NCI-H524 treated with DMSO at 0.1 percent for 48 hours (cell line): ENCODE measurements at regions not wholly inside any gene's neighbourhood (a gene's known extent, or its start where the extent isn't known, plus 50 kb on each side); places are given as distances from the start of the nearest gene placed in this dataset.
"Not testable (repeated sequence)": the region's sequence is repeated elsewhere in the genome, so short reads cannot be mapped to it uniquely, and the experiment has no call there.

ENCODE experiments used
- DNase-seq: peaks from one replicate; lab custom pipeline; 2025; lab: John Stamatoyannopoulos, UW

- DNase-seq = no peak
Observed at GRCh38 chr6:126811321-126811720, 307.1 kb upstream of the RSPO3 start.

- DNase-seq = no peak
Observed at GRCh38 chr6:126812010-126812409, 306.5 kb upstream of the RSPO3 start.

DNA sequence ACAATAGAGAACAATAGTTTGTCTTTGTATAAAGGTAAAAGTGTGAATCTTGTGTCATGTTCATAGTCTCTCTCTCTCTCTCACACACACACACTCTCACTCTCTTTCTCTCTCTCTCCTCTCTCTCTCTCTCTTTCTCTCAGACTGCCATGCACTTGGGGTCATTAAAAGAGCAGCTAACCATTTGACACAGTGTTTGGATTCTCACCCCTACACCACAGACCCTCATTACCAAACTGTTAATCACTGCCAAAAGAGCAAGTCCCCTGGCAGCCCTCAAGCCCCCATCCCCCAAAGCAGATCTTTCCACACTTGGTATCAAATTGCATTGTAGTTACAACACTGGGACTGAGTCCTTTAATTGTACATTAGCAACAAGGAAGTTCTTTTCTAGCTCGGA lies 305.8 kb upstream of the RSPO3 start:
- DNase-seq = no peak

- DNase-seq = no peak
Observed at GRCh38 chr6:126820634-126821033, 297.8 kb upstream of the RSPO3 start.

GRCh38 chr6:126821706-126822105 lies 296.8 kb upstream of the RSPO3 start:
- no peak for DNase-seq

DNA sequence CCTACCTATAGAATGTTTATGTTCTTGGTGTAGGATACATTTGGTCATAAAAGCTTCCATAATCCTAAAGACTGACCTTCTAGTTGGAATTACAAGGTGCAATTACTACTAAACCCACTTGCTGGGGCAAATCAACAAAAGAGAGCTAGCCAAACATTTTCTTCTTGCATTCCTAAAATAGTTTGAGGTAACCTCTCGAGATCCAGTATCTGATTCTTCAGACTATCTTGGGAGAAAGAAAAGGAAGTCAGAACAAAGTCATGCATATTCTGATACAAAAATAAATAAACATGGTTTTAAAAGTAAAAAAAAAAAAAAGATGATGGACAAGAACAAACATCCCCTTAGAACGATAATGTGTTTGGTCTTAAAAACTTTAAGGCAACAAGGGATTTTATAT lies 294.2 kb upstream of the RSPO3 start:
- DNase-seq = no peak

- DNase-seq = no peak
Observed at GRCh38 chr6:126824815-126825214, 293.7 kb upstream of the RSPO3 start.

GRCh38 chr6:126826166-126826714 lies 292.2 kb upstream of the RSPO3 start:
- DNase-seq = no peak

DNA sequence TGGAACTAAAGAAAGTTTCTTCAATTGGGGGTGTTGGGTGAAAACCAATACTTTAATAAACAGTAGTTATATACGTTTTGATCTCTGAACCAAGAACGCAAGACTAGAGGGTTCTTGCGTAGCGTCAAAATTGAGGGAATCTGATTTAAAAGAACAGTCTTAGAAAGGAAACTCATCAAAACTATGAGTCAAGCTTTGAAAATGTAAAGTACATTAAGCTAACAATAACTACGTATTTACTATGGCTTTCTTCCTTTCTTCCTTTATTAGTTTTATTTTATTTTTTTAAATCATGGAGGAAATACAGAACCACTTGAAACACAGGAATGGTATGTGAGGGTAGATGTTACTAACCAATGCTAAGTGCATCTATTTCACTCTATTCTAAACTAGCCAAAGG lies 287.0 kb upstream of the RSPO3 start:
- DNase-seq = no peak

DNA sequence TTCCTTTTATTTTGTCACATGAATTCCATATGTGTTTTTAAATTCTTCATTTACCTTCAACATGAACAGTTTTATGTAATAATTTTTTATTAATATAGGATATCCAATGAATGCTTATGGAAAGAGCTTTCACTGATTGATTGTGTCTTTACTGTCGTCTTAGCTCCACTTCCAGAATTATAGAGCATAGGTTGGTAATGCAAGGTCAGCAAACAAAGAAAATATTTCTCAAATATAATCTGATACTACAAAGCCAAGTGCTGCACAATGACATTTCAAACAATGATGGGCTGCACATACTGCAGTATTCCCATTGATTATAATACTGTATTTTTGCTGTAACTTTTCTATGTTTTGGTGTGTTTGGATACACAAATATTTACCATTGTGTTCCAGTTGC lies 275.7 kb upstream of the RSPO3 start:
- DNase-seq = no peak

GRCh38 chr6:126848119-126848518 lies 270.4 kb upstream of the RSPO3 start:
- no peak for DNase-seq

- no peak for DNase-seq
Observed at GRCh38 chr6:126867641-126868040, 250.8 kb upstream of the RSPO3 start.

DNA sequence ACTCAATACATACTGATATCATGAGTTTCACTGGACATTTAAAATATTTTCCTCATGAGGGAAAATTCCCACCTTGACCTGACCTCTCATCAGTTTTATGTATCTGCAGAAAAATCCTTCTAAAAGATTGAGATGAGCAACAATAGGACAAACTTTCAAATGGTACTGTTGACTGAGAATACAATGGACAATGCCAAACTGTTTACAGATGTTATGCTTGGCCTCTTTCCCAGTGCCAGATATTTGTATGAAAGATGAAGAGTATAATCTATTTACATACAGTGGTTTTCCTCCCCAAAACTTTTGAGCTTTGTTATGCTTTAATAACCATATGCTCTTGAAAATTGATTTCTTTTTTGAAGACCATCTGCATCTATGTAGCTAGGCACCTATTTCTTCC lies 245.1 kb upstream of the RSPO3 start:
- no peak for DNase-seq

- no peak for DNase-seq
Observed at GRCh38 chr6:126873791-126874190, 244.7 kb upstream of the RSPO3 start.

DNA sequence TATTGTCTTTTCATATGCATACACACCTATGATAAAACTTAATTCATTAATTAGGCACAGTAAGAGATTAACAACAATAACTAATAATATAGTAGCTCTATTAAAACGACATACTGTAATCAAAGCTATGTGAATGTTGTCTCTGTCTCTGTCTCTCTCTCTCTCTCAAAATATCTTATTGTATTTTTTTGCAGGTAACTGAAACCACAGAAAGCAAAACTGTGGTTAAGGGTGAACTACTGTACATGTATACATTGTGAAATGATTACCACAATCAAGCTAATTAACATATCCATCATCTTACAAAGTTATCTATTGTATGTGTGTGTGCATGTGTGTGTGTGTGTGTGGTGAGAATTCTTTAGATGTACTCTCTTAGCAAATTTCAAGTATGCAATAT lies 242.0 kb upstream of the RSPO3 start:
- no peak for DNase-seq

DNA sequence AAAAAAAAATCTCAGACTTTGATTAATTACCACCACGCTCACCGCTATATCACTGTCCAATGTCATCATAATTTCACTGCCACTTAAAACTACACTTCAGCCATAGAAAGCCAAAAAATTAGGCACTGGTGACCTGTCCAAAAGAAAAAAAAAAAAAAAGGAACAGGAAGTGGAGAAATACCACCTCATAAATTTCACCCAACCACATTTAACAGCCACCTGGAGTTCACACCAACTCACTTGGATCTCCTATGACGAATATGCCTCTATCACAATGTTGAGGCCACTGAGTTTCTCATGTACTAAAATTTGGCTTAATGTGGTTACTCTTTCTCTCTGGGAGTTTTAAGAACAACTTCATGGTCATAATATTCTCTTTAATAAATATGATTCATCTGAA lies 237.5 kb upstream of the RSPO3 start:
- DNase-seq = no peak

DNA sequence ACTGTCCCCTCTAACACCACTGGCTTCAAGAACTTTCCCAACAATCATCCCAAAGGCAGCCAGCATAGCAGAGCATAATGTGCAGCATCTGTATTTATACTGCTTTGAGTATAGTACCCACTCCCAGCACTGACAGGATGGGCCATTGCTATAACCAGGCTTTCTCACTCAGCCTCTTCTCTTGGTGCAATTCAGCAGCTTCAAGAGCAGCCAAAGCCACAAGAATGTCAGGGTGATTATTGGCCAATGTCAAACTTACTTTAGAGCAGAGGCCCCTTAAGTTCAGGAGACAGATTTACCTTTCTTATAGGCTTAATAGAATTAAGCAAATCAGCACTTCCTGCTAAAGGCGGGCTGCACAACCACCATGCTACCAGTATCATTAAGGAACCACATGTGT lies 232.4 kb upstream of the RSPO3 start:
- no peak for DNase-seq

DNA sequence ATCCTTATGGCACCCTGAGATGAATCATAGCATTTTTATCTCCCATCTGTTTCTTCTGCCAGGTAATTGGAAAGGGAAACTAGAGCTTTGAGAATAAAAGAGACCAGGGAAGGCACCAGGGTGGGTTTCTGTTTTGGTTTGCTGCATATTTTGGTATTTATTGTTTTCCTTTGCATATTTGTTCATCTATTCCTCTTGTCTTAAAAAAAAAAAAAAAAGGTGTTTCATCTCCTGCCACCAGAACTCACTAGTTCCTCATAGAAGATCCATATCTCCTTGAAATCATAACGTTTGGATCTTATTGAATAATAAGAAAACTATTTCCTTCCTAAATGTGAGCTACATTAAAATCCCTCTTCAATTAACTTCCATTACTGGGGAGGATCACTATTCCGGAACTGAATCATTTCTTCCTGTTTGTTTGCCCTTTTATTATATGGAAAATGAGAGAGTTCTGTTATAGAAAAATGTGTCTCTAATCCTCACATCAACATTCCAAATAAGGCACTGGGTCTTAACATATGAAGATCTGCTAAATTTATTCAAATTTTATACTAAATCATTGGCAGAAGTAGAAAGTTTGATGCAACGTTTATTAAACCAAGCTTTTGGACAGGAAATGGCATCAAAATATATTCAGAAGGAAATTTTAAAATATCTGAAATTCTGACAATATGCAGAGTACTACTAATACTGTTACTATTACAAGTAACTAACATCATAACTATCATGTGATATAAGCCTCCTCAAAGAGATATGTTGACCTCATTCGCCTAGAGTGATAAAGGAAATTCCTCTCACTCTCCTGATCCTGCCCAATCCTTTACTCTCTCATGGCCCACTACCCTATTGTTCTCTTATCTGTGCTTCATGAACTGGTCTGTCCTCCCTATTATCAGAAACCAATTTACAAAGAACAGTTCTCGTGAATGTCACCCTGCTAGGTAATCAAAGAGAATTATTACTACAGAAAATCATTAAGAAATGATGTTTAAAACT lies 229.4 kb upstream of the RSPO3 start:
- DNase-seq = no peak

DNA sequence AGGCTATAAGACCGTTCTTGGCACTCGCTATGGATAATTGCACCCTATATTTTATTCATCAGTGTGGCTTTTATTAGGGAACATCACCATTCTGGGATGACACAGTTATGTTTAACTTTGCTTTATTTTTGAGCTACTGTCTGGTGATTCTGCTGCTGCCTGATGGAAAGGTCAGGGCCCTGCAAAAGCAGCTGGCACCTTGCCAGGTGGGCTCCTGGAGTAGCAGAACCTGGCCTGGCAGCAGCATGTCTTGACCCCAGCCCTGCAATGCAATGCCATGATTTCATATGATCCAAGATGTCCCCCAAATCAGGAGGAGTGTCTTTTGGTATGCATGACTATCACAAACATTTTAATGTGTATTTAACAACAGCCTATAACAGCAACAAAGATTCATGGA lies 228.4 kb upstream of the RSPO3 start:
- DNase-seq = no peak

DNA sequence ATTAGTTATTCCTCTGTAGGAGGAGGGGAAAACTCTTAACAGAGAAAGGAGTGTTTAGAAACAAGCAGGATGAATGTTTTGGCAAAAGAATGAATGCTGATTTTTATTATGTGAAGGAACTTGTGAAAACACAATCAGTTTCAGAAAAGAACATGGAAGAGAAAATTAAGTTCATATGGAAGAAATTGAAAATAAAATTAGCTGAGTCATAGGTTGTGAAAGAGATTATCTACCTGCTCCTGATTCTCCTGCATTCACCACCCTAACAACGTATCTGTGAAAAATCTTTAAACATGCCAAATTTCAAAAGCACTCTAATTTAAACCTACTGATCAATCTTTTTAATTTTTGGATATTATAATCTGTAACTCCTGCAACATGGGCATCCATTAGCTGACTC lies 227.3 kb upstream of the RSPO3 start:
- DNase-seq = no peak

GRCh38 chr6:126892869-126893268 lies 225.6 kb upstream of the RSPO3 start:
- DNase-seq = not testable (repeated sequence)

DNA sequence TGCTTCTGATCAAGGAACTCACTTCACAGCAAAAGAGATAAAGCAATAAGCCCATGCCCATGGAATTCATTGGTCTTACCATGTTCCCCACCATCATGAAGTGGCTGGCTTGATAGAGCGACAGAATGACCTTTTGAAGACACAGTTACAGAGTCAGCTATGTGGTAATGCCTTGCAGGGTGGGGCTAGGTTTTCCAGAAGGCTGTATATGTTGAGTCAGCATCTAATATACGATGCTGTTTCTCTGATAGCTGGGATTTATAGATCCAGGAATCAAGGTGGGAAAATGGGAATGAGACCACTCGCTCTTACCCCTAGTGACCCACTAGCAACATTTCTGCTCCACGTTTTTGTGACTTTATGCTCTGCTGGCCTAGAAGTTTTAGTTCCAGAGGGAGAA lies 220.7 kb upstream of the RSPO3 start:
- no peak for DNase-seq

GRCh38 chr6:126904176-126904575 lies 214.3 kb upstream of the RSPO3 start:
- no peak for DNase-seq

DNA sequence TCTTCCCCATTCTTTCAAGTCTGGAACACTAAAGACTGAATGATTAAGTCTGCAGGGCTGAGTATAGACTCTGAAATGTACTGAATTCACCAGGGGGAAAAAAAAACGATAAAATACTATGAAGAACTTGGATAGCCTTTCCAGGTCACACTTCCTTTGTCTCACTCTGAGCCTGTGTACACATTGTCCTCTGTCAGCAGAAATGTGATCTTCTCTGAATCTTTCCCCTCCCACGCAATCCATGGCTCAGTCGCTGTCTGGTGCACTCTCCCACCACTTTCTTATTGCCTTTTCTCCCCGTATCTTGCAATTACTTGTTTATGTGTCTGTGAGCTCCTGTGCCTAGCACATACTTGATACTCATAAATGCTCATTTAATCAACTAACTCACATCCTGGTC lies 212.6 kb upstream of the RSPO3 start:
- DNase-seq = no peak
